22Rv1 (cell line): ENCODE measurements at regions not wholly inside any gene's neighbourhood (a gene's known extent, or its start where the extent isn't known, plus 50 kb on each side); places are given as distances from the start of the nearest gene placed in this dataset.

Experiments used
- H3K27ac ChIP-seq: fragments of 450-650 bp; 2 replicates; pipeline ENCODE4 v1.5.1; 2017
- CTCF ChIP-seq: fragments of 450-650 bp; IDR thresholded peaks from 2 replicates; pipeline ENCODE4 v1.5.1; 2017; ENCODE audit warnings: mild to moderate bottlenecking
- ZFX ChIP-seq: fragments of 450-650 bp; IDR thresholded peaks from 2 replicates; pipeline ENCODE4 v1.6.1; 2017; ENCODE audit warnings: antibody characterized with exemption, borderline replicate concordance

- H3K27ac ChIP-seq: no peak overlapping the region
- no peak for TF ChIP-seq ZFX
- TF ChIP-seq CTCF: no peak
Observed at GRCh38 chr12:24230061-24230701, 280.7 kb upstream of the SOX5 start.

GRCh38 chr12:24229031-24229700 is 279.7 kb upstream of the SOX5 start:
- no peak overlapping the region for H3K27ac ChIP-seq
- TF ChIP-seq CTCF (no peak), ZFX (no peak)

GRCh38 chr12:24228371-24228770 is 278.9 kb upstream of the SOX5 start:
- TF ChIP-seq CTCF: no peak
- TF ChIP-seq ZFX: no peak
- H3K27ac ChIP-seq: no peak overlapping the region

GRCh38 chr12:24227551-24227950 is 278.1 kb upstream of the SOX5 start:
- TF ChIP-seq ZFX: no peak
- no peak for TF ChIP-seq CTCF
- no peak overlapping the region for H3K27ac ChIP-seq

GRCh38 chr12:24226745-24227350 is 277.4 kb upstream of the SOX5 start:
- no peak overlapping the region for H3K27ac ChIP-seq
- TF ChIP-seq ZFX (no peak), CTCF (no peak)

- H3K27ac ChIP-seq: no peak overlapping the region
- TF ChIP-seq CTCF: no peak
- no peak for TF ChIP-seq ZFX
Observed at GRCh38 chr12:24224401-24224800, 274.9 kb upstream of the SOX5 start.

GRCh38 chr12:24223926-24224325 is 274.5 kb upstream of the SOX5 start:
- TF ChIP-seq ZFX: no peak
- no peak for TF ChIP-seq CTCF
- H3K27ac ChIP-seq: no peak overlapping the region
